ENCODE measurements at regions not wholly inside any gene's neighbourhood (a gene's known extent, or its start where the extent isn't known, plus 50 kb on each side); places are given as distances from the start of the nearest gene placed in this dataset.

GRCh38 chr11:127600674-127601073, 600.1 kb upstream of the KIRREL3 start:
- ChIA-PET POLR2A (no interaction called here), CTCF (no interaction called here)
- Histone ChIP-seq H3K4me3 (replicated peaks in 1 of 3; ENCODE audit: insufficient read depth in 1 of 3, low read depth in 1 of 3, low read length in 3 of 3) (no peak overlapping the region), H4K20me1 (replicated peaks; ENCODE audit: control insufficient read depth, extremely low read depth, insufficient read depth, low read length) (no peaks in the 10 kb centered on the region), H3K4me2 (ENCODE audit: insufficient read depth, low read length) (no peak overlapping the region), H3K27me3 (ENCODE audit: control insufficient read depth in 2 of 2, insufficient read depth in 2 of 2, low read length in 2 of 2) (no peaks in the 10 kb centered on the region), H2AFZ (ENCODE audit: low read depth, low read length) (no peak overlapping the region), H3K9me3 (replicated peaks; ENCODE audit: control insufficient read depth, insufficient read depth, low read length) (no peaks in the 10 kb centered on the region), H3K79me2 (ENCODE audit: control insufficient read depth, insufficient read depth, low read length) (no peaks in the 10 kb centered on the region), H3K9ac (replicated peaks; ENCODE audit: extremely low read depth, insufficient read depth, low read length) (no peak overlapping the region), H3K27ac (ENCODE audit: insufficient read depth, low read depth, low read length) (no peak overlapping the region), H3K9me1 (replicated peaks; ENCODE audit: control insufficient read depth, extremely low read depth, insufficient read depth, low read length) (no peaks in the 10 kb centered on the region), H3K4me1 (ENCODE audit: control insufficient read depth, extremely low read depth, insufficient read depth, low read length) (no peaks in the 10 kb centered on the region), H3K36me3 (ENCODE audit: control insufficient read depth in 2 of 2, extremely low read depth in 1 of 2, insufficient read depth in 2 of 2, low read length in 2 of 2) (no peaks in the 10 kb centered on the region)
- FAIRE-seq (no peak), DNase-seq (ENCODE audit: low read depth, low spot score) (no peak)
- intact Hi-C loops (cut with micrococcal nuclease) (no loop called here), dilution Hi-C loops (cut with MboI; ENCODE audit: extremely low pct_ligation_motif_present, low sequenced_read_pairs) (no loop called here)
- TF ChIP-seq MAX (IDR thresholded peaks at IDR 0.05; ENCODE audit: insufficient read depth, insufficient read length) = no peak
- no TSS peak for BruUV-seq (replicated peaks)

- Histone ChIP-seq H3K9me1 (replicated peaks; ENCODE audit: control insufficient read depth, extremely low read depth, insufficient read depth, low read length) (no peaks in the 10 kb centered on the region), H3K79me2 (ENCODE audit: control insufficient read depth, insufficient read depth, low read length) (no peaks in the 10 kb centered on the region), H2AFZ (ENCODE audit: low read depth, low read length) (no peak overlapping the region), H3K9me3 (replicated peaks; ENCODE audit: control insufficient read depth, insufficient read depth, low read length) (no peaks in the 10 kb centered on the region), H3K4me2 (ENCODE audit: insufficient read depth, low read length) (no peak overlapping the region), H3K27me3 (ENCODE audit: control insufficient read depth in 2 of 2, insufficient read depth in 2 of 2, low read length in 2 of 2) (no peaks in the 10 kb centered on the region), H3K4me3 (replicated peaks in 1 of 3; ENCODE audit: insufficient read depth in 1 of 3, low read depth in 1 of 3, low read length in 3 of 3) (no peak overlapping the region), H3K9ac (replicated peaks; ENCODE audit: extremely low read depth, insufficient read depth, low read length) (no peak overlapping the region), H3K36me3 (ENCODE audit: control insufficient read depth in 2 of 2, extremely low read depth in 1 of 2, insufficient read depth in 2 of 2, low read length in 2 of 2) (no peaks in the 10 kb centered on the region), H3K4me1 (ENCODE audit: control insufficient read depth, extremely low read depth, insufficient read depth, low read length) (no peaks in the 10 kb centered on the region), H4K20me1 (replicated peaks; ENCODE audit: control insufficient read depth, extremely low read depth, insufficient read depth, low read length) (no peaks in the 10 kb centered on the region), H3K27ac (ENCODE audit: insufficient read depth, low read depth, low read length) (no peak overlapping the region)
- intact Hi-C loops (cut with micrococcal nuclease) = no loop called here
- ChIA-PET CTCF (interaction anchor here (1.1 kb wide), 1 partner anchor 19 kb away, joined by 3 read pairs; no protein-coding TSS in a partner anchor), POLR2A (no interaction called here)
- dilution Hi-C loops (cut with MboI; ENCODE audit: extremely low pct_ligation_motif_present, low sequenced_read_pairs) = no loop called here
- DNase-seq (ENCODE audit: low read depth, low spot score) (no peak), FAIRE-seq (no peak)
- TF ChIP-seq FOS (IDR thresholded peaks at IDR 0.05; ENCODE audit: borderline replicate concordance, insufficient read depth, low read length) = no peak
- no TSS peak for BruUV-seq (replicated peaks)
These were observed 597.9 kb upstream of the KIRREL3 start for GRCh38 chr11:127598476-127598875.

Data from endothelial cell of umbilical vein (primary cell).